ENCODE measurements at regions not wholly inside any gene's neighbourhood (a gene's known extent, or its start where the extent isn't known, plus 50 kb on each side); places are given as distances from the start of the nearest gene placed in this dataset.

DNA sequence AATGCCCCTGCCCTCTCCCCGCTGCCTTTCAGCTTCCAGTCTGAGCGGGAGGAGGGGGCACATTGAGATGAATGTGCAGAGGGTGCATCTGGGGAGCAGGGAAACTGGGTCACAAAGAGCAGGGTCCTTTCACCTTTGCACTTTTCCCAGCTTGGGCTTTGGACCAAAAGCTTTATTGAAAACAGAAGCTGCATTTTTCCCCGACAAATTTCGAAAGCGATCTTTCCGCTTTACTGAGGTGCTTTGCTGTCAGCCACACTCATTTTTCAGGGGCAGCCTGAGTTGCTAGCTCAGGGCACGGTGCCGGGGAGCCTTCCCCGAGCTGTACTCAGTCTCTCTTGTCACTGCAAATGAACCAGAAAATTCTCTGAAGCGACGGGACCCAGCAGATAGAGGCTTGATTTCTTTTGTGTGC lies 283.7 kb upstream of the SOX4 start:
- TF ChIP-seq CTCF (conservative IDR thresholded peaks at IDR 0.05) (no peak), ZFX (IDR thresholded peaks at IDR 0.05) (no peak)
